Endodermal cell (in vitro differentiated cells): ENCODE measurements at regions not wholly inside any gene's neighbourhood (a gene's known extent, or its start where the extent isn't known, plus 50 kb on each side); places are given as distances from the start of the nearest gene placed in this dataset.

ENCODE experiments used
- DNase-seq: peaks from one replicate; pipeline ENCODE4 v3.0.0-alpha.2; 2017
- H3K27ac ChIP-seq: 2 replicates; pipeline ENCODE4 v1.5.1; 2013; ENCODE audit warnings: mild to moderate bottlenecking, low read depth, low read length, moderate library complexity
- H3K27me3 ChIP-seq: 2 replicates; pipeline ENCODE4 v1.6.1; 2013; ENCODE audit warnings: mild to moderate bottlenecking, low read length, moderate library complexity; ENCODE audit not compliant: insufficient read depth, control insufficient read depth, poor library complexity, severe bottlenecking
- H3K36me3 ChIP-seq: 2 replicates; pipeline ENCODE4 v1.7.0; 2013; ENCODE audit warnings: mild to moderate bottlenecking, low read length, moderate library complexity; ENCODE audit not compliant: control insufficient read depth, insufficient read depth
- H3K4me1 ChIP-seq: one replicate; pipeline ENCODE4 v1.7.0; 2013; ENCODE audit warnings: low read length; ENCODE audit not compliant: control insufficient read depth, insufficient read depth
- H3K4me3 ChIP-seq: 2 replicates; pipeline ENCODE4 v1.5.1; 2013; ENCODE audit warnings: mild to moderate bottlenecking, low read length, moderate library complexity
- H3K9ac ChIP-seq: 2 replicates; pipeline ENCODE4 v1.6.1; 2013; ENCODE audit warnings: mild to moderate bottlenecking, low read length, moderate library complexity; ENCODE audit not compliant: poor library complexity, severe bottlenecking; ENCODE audit errors: extremely low read depth
- H3K9me3 ChIP-seq: 2 replicates; pipeline ENCODE4 v1.6.1; 2013; ENCODE audit warnings: mild to moderate bottlenecking, low read length, moderate library complexity; ENCODE audit not compliant: control insufficient read depth
- H3K27ac Mint-ChIP-seq: 2 replicates; pipeline ENCODE4 v1.8.0; 2020; ENCODE audit warnings: mixed read lengths
- H3K27me3 Mint-ChIP-seq: 2 replicates; pipeline ENCODE4 v1.8.0; 2021; ENCODE audit warnings: mild to moderate bottlenecking, mixed read lengths; ENCODE audit not compliant: insufficient read depth
- H3K36me3 Mint-ChIP-seq: 2 replicates; pipeline ENCODE4 v1.8.0; 2020; ENCODE audit warnings: low read depth, mixed read lengths
- H3K4me1 Mint-ChIP-seq: 2 replicates; pipeline ENCODE4 v1.8.0; 2020; ENCODE audit warnings: mixed read lengths
- H3K4me3 Mint-ChIP-seq: 2 replicates; pipeline ENCODE4 v1.8.0; 2020; ENCODE audit warnings: mild to moderate bottlenecking, moderate library complexity, mixed read lengths
- H3K9me3 Mint-ChIP-seq: 2 replicates; pipeline ENCODE4 v1.8.0; 2020; ENCODE audit warnings: mild to moderate bottlenecking, mixed read lengths
- whole genome bisulfite sequencing, 2 experiments: methylation state at CpG; one replicate each; pipeline versions ENCODE4 v1.1.5 to v1.1.7; 2013; ENCODE audit warnings: missing lambda C conversion rate in 2 of 2, mixed read lengths in 1 of 2; ENCODE audit not compliant: insufficient coverage in 1 of 2, insufficient read length in 1 of 2; 5-methylcytosine and 5-hydroxymethylcytosine counted together
- TF ChIP-seq, protein P1 (sequence below): fragments of 200-600 bp; sonication (generic); conservative IDR thresholded peaks from 2 replicates; pipeline ENCODE4 v1.5.0; 2021; ENCODE audit warnings: antibody characterized with exemption, mild to moderate bottlenecking

DNA sequence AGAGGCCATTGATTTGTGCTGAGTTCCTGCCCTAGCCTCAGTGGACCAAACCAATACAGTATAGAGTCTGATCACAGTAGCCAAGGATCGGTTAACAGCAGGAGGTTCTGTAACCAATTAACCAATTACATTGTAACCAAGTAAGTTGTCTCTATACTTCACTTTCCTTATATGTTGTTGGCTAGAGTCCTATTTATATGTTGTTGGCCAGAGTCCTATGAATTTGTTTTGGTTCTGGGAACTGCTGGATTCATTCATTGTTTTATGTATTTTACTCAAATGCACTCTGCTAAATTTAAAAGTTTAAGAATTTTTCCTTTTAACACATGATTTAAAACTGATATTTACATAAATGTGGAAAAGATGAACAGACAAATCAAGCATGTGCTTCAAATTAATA is 597.4 kb upstream of the HS3ST5 start:
- Mint-ChIP-seq H3K27ac (no peak overlapping the region), H3K9me3 (peaks cover 7% of the 10 kb centered on the region), H3K4me3 (no peak overlapping the region), H3K27me3 (no peaks in the 10 kb centered on the region), H3K4me1 (peaks cover 40% of the 10 kb centered on the region), H3K36me3 (peaks cover 5% of the 10 kb centered on the region)
- no peak overlapping the region for H3K9ac ChIP-seq
- 100% methylated on average over 1 of the region's 1 CpG; no CpG with 5 or more reads in 1 of the 2 experiments for WGBS, 2 experiments
- peaks cover 16% of the 10 kb centered on the region for H3K4me1 ChIP-seq
- no peak overlapping the region for H3K4me3 ChIP-seq
- H3K27me3 ChIP-seq = no peaks in the 10 kb centered on the region
- no peak overlapping the region for H3K27ac ChIP-seq
- H3K9me3 ChIP-seq = peaks cover 2% of the 10 kb centered on the region
- no peak for DNase-seq
- TF ChIP-seq, protein P1, sequence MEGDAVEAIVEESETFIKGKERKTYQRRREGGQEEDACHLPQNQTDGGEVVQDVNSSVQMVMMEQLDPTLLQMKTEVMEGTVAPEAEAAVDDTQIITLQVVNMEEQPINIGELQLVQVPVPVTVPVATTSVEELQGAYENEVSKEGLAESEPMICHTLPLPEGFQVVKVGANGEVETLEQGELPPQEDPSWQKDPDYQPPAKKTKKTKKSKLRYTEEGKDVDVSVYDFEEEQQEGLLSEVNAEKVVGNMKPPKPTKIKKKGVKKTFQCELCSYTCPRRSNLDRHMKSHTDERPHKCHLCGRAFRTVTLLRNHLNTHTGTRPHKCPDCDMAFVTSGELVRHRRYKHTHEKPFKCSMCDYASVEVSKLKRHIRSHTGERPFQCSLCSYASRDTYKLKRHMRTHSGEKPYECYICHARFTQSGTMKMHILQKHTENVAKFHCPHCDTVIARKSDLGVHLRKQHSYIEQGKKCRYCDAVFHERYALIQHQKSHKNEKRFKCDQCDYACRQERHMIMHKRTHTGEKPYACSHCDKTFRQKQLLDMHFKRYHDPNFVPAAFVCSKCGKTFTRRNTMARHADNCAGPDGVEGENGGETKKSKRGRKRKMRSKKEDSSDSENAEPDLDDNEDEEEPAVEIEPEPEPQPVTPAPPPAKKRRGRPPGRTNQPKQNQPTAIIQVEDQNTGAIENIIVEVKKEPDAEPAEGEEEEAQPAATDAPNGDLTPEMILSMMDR = no peak
- H3K36me3 ChIP-seq = no peaks in the 10 kb centered on the region

DNA sequence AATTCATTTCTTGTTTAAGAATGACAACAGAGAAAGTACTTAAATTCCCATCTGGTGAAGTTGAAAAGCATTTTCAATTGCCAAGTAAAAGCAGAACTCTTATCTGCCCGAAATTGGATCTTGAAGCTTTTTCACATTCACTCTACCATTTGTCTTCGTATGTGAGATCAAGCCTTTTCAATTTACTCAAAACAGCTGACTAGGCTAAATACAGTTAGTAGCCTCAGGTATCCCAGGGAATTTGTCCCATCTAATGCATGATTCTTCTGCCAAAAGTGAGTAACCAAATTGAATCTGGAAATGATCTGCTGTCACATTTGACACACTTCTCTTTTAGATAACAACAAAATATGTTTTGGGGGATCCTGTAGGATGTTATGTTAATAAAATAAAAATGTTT is 596.8 kb upstream of the HS3ST5 start:
- Histone ChIP-seq H3K27ac (no peak overlapping the region), H3K9ac (no peak overlapping the region), H3K27me3 (no peaks in the 10 kb centered on the region), H3K4me1 (peaks cover 16% of the 10 kb centered on the region), H3K4me3 (no peak overlapping the region), H3K9me3 (no peaks in the 10 kb centered on the region), H3K36me3 (no peaks in the 10 kb centered on the region)
- H3K27ac Mint-ChIP-seq = no peak overlapping the region
- H3K9me3 Mint-ChIP-seq = peaks cover 2% of the 10 kb centered on the region
- H3K4me1 Mint-ChIP-seq = peaks cover 40% of the 10 kb centered on the region
- WGBS, 2 experiments = 83 to 87% methylated on average over 2 of the region's 2 CpGs
- DNase-seq = no peak
- TF ChIP-seq, protein P1 = no peak
- no peak overlapping the region for H3K4me3 Mint-ChIP-seq
- H3K36me3 Mint-ChIP-seq = peaks cover 1% of the 10 kb centered on the region
- no peaks in the 10 kb centered on the region for H3K27me3 Mint-ChIP-seq

DNA sequence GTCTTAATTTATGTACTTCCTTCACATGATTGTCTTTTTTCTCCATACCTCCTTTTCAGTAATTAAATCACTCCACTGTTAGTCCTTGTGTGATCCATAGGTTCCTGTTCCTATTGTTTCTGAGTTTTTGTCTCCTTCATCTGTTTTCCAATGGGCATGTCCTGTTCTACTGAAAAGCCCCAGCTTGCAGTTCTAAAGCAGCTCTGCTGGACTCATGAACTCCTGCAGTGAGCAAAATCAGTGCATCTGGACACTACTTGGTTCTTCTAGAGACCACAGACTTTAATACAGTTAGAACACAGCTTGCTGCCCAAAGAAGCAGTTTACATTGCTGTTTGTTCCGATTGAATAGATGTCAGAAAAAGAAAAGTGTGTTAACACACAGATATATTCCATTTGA is 593.3 kb upstream of the HS3ST5 start:
- DNase-seq = no peak
- 83% methylated on average over 1 of the region's 1 CpG; no CpG with 5 or more reads in 1 of the 2 experiments for WGBS, 2 experiments
- H3K4me1 Mint-ChIP-seq = peaks cover 25% of the 10 kb centered on the region
- peaks cover 1% of the 10 kb centered on the region for H3K36me3 Mint-ChIP-seq
- Histone ChIP-seq H3K4me1 (peaks cover 3% of the 10 kb centered on the region), H3K27ac (no peak overlapping the region), H3K9ac (no peak overlapping the region), H3K36me3 (no peaks in the 10 kb centered on the region), H3K9me3 (peaks cover 11% of the 10 kb centered on the region), H3K27me3 (no peaks in the 10 kb centered on the region), H3K4me3 (no peak overlapping the region)
- H3K27ac Mint-ChIP-seq = no peak overlapping the region
- H3K4me3 Mint-ChIP-seq = no peak overlapping the region
- TF ChIP-seq, protein P1 = no peak
- H3K27me3 Mint-ChIP-seq = no peaks in the 10 kb centered on the region
- H3K9me3 Mint-ChIP-seq = peaks cover 5% of the 10 kb centered on the region
